ENCODE measurements at regions not wholly inside any gene's neighbourhood (a gene's known extent, or its start where the extent isn't known, plus 50 kb on each side); places are given as distances from the start of the nearest gene placed in this dataset.

GRCh38 chr20:50346374-50347283, 156.0 kb downstream of the CEBPB start:
- H3K27ac ChIP-seq: no peak overlapping the region
- TF ChIP-seq ZFX (IDR thresholded peaks at IDR 0.05): no peak
- TF ChIP-seq, protein P1, sequence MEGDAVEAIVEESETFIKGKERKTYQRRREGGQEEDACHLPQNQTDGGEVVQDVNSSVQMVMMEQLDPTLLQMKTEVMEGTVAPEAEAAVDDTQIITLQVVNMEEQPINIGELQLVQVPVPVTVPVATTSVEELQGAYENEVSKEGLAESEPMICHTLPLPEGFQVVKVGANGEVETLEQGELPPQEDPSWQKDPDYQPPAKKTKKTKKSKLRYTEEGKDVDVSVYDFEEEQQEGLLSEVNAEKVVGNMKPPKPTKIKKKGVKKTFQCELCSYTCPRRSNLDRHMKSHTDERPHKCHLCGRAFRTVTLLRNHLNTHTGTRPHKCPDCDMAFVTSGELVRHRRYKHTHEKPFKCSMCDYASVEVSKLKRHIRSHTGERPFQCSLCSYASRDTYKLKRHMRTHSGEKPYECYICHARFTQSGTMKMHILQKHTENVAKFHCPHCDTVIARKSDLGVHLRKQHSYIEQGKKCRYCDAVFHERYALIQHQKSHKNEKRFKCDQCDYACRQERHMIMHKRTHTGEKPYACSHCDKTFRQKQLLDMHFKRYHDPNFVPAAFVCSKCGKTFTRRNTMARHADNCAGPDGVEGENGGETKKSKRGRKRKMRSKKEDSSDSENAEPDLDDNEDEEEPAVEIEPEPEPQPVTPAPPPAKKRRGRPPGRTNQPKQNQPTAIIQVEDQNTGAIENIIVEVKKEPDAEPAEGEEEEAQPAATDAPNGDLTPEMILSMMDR (conservative IDR thresholded peaks at IDR 0.05): no peak

- H3K27ac ChIP-seq: no peak overlapping the region
- no peak for TF ChIP-seq ZFX (IDR thresholded peaks at IDR 0.05)
- TF ChIP-seq, protein P1 (conservative IDR thresholded peaks at IDR 0.05): no peak
Measured at GRCh38 chr20:50347284-50348063, 156.8 kb downstream of the CEBPB start.

DNA sequence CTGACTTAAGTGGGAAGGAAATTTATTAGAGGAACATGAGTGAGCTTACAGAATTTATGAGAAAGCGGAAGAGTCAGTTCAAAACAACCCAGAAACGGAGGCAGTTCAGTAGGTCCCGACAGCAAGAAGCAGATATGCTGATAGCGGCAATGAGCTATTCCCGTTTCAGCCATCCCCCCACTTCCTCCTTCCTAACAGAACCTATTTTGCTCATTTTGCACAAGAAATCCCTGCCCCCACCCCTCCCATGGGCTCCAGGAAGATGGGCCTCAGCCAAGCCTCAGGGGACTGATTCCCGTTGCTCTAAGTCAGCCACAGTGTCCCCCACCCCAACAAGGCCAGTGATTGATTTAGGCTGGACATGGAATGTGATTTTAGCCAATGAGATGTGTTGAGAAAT, 157.5 kb downstream of the CEBPB start:
- TF ChIP-seq ZFX (IDR thresholded peaks at IDR 0.05): no peak
- TF ChIP-seq, protein P1 (conservative IDR thresholded peaks at IDR 0.05): no peak
- no peak overlapping the region for H3K27ac ChIP-seq

GRCh38 chr20:50350510-50351249, 159.5 kb upstream of the PTPN1 start:
- TF ChIP-seq ZFX (IDR thresholded peaks at IDR 0.05): no peak
- TF ChIP-seq, protein P1 (conservative IDR thresholded peaks at IDR 0.05): no peak
- H3K27ac ChIP-seq: no peak overlapping the region

- no peak for TF ChIP-seq ZFX (IDR thresholded peaks at IDR 0.05)
- TF ChIP-seq, protein P1 (conservative IDR thresholded peaks at IDR 0.05): no peak
- H3K27ac ChIP-seq: no peak overlapping the region
Measured at GRCh38 chr20:50351541-50351940, 158.6 kb upstream of the PTPN1 start.

DNA sequence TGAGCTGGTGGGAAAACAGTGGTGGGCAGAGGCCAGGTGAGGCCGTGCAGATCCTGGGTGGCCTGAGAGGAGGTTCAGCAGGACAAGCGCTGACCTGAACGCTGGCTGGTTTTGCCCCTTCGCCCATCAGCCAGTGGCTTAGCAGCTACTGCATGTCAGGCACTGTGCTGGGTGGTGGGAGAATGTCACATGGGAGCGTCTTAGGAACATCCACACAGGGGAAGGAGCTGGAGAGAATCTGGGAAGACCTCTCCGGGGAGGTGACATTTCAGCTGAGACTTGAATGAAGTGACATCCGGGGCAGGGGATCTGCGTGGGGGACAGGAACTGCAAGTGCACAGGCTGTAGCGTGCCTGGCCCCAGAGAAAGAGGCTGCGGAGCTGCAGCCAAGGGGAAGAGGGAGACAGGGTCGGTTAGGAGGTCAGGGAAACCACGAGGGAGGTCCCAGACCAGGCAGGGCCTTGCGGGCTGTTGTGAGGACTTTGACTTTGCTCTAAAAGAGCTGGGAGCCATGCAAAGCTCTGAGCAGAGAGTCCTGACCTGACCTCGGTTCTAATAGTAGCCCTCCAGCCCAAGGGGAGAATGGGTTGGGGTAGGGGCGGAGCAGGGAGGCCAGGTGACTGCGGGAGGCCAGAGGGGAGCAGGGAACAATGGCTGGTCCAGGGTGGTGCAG, 156.8 kb upstream of the PTPN1 start:
- H3K27ac ChIP-seq: no peak overlapping the region
- no peak for TF ChIP-seq ZFX (IDR thresholded peaks at IDR 0.05)
- TF ChIP-seq, protein P1 (conservative IDR thresholded peaks at IDR 0.05): no peak
